Bronchial epithelial cell (primary cell): ENCODE measurements at regions not wholly inside any gene's neighbourhood (a gene's known extent, or its start where the extent isn't known, plus 50 kb on each side); places are given as distances from the start of the nearest gene placed in this dataset.

Source experiments
- DNase-seq: peaks from one replicate; pipeline ENCODE4 v3.0.0-alpha.2; 2010; ENCODE audit warnings: low read depth
- FAIRE-seq: peaks from 2 replicates; lab custom pipeline; 2011; peaks lifted over from hg19 to GRCh38; lab: Jason Lieb, UNC
- H3K27me3 ChIP-seq: 2 replicates; pipeline ENCODE4 v1.5.1; 2011; ENCODE audit warnings: low read length; ENCODE audit not compliant: control insufficient read depth, insufficient read depth
- H3K36me3 ChIP-seq: 2 replicates; pipeline ENCODE4 v1.5.1; 2011; ENCODE audit warnings: low read length; ENCODE audit not compliant: control insufficient read depth, insufficient read depth
- H3K4me3 ChIP-seq: 2 replicates; pipeline ENCODE4 v1.5.1; 2011; ENCODE audit warnings: mild to moderate bottlenecking, low read depth, low read length, control low read depth
- CTCF ChIP-seq: IDR thresholded peaks from 2 replicates; pipeline ENCODE4 v1.5.1; 2011; ENCODE audit warnings: mild to moderate bottlenecking, moderate library complexity, low read length, control low read depth, inconsistent platforms; ENCODE audit not compliant: insufficient read depth, severe bottlenecking

- no peak for FAIRE-seq
- peak; percentile 85 for DNase-seq
- no peak for TF ChIP-seq CTCF
- no peaks in the 10 kb centered on the region for H3K27me3 ChIP-seq
- no peak overlapping the region for H3K4me3 ChIP-seq
- no peaks in the 10 kb centered on the region for H3K36me3 ChIP-seq
Measured at GRCh38 chr7:13290975-13291374, 603.5 kb downstream of the ARL4A start.

GRCh38 chr7:13293264-13294002 is 606.0 kb downstream of the ARL4A start:
- no peaks in the 10 kb centered on the region for H3K36me3 ChIP-seq
- H3K27me3 ChIP-seq: no peaks in the 10 kb centered on the region
- TF ChIP-seq CTCF: no peak
- no peak overlapping the region for H3K4me3 ChIP-seq
- no peak for FAIRE-seq
- no peak for DNase-seq

- no peak overlapping the region for H3K4me3 ChIP-seq
- TF ChIP-seq CTCF: no peak
- H3K27me3 ChIP-seq: no peaks in the 10 kb centered on the region
- no peaks in the 10 kb centered on the region for H3K36me3 ChIP-seq
- no peak for FAIRE-seq
- DNase-seq: peak; percentile 46
Measured at GRCh38 chr7:13307040-13307439, 619.6 kb downstream of the ARL4A start.

GRCh38 chr7:13308423-13308822 is 621.0 kb downstream of the ARL4A start:
- DNase-seq (no peak), FAIRE-seq (no peak)
- no peak for TF ChIP-seq CTCF
- Histone ChIP-seq H3K27me3 (no peaks in the 10 kb centered on the region), H3K36me3 (no peaks in the 10 kb centered on the region), H3K4me3 (no peak overlapping the region)

- no peaks in the 10 kb centered on the region for H3K27me3 ChIP-seq
- H3K4me3 ChIP-seq: no peak overlapping the region
- TF ChIP-seq CTCF: no peak
- DNase-seq (no peak), FAIRE-seq (no peak)
- no peaks in the 10 kb centered on the region for H3K36me3 ChIP-seq
Measured at GRCh38 chr7:13309535-13309934, 622.1 kb downstream of the ARL4A start.

GRCh38 chr7:13312307-13312706 is 624.9 kb downstream of the ARL4A start:
- Histone ChIP-seq H3K4me3 (no peak overlapping the region), H3K36me3 (no peaks in the 10 kb centered on the region), H3K27me3 (no peaks in the 10 kb centered on the region)
- FAIRE-seq (no peak), DNase-seq (no peak)
- TF ChIP-seq CTCF: no peak
